Coronary artery (tissue), 2 donors: ENCODE measurements at regions not wholly inside any gene's neighbourhood (a gene's known extent, or its start where the extent isn't known, plus 50 kb on each side); places are given as distances from the start of the nearest gene placed in this dataset.

Experiments
- DNase-seq: peaks from one replicate; pipeline ENCODE4 v3.0.0-alpha.2; 2017; ENCODE audit warnings: low spot score
- H3K27ac ChIP-seq, 2 donors: fragments of 200-600 bp; sonication (generic); one replicate each; pipeline ENCODE4 v1.5.1; 2016 to 2019
- H3K4me3 ChIP-seq: fragments of 200-600 bp; sonication (generic); 2 replicates; pipeline ENCODE4 v1.5.1; 2016; ENCODE audit warnings: mild to moderate bottlenecking, moderate library complexity
- TF ChIP-seq, protein P1 (sequence below): fragments of 200-600 bp; sonication (generic); IDR thresholded peaks from one replicate; pipeline ENCODE4 v1.5.1; 2019; ENCODE audit warnings: antibody characterized with exemption

DNA sequence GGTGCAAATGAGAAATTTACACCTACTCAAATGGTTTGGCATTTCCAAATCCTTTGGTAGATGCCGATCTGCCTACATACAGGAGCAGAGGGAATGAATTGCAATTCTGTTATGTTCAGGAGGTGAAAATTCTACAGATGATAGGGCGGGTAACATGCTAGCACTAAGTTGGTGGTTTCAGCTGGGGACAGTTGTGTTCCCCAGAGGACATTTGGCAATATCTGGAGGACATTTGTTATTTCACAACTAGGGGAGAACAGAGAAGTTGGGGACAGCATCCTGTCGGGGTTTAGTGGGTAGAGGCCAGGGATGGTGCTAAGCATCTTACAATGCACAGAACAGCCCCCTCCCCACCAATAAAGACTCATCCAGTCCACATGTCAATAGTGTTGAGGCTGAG, 96.5 kb upstream of the PUDP start:
- DNase-seq, result no peak
- H3K27ac ChIP-seq, result no peak overlapping the region
- H3K4me3 ChIP-seq, result no peak overlapping the region
- TF ChIP-seq, protein P1, sequence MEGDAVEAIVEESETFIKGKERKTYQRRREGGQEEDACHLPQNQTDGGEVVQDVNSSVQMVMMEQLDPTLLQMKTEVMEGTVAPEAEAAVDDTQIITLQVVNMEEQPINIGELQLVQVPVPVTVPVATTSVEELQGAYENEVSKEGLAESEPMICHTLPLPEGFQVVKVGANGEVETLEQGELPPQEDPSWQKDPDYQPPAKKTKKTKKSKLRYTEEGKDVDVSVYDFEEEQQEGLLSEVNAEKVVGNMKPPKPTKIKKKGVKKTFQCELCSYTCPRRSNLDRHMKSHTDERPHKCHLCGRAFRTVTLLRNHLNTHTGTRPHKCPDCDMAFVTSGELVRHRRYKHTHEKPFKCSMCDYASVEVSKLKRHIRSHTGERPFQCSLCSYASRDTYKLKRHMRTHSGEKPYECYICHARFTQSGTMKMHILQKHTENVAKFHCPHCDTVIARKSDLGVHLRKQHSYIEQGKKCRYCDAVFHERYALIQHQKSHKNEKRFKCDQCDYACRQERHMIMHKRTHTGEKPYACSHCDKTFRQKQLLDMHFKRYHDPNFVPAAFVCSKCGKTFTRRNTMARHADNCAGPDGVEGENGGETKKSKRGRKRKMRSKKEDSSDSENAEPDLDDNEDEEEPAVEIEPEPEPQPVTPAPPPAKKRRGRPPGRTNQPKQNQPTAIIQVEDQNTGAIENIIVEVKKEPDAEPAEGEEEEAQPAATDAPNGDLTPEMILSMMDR, result no peak

DNA sequence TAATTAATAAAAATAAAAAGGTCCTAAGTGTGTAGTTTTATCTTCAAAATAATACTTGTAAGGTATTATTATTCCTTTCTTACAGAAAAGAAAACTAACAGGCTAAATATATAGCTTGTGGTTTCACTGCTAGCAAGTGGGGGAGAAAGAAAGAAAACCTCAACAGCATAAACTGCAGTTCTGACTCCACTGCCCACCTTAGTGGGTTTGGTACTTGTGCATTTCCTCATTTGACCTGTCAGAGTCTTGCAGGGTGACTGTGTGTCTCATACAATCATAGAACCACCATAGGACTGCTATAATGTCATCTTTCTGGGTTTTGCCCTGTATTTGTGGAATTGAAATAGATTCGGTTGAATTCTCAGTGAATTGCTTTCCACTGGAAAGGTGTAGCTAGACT, 94.7 kb upstream of the PUDP start:
- DNase-seq, result no peak
- Histone ChIP-seq H3K4me3 (no peak overlapping the region), H3K27ac (no peak overlapping the region)
- TF ChIP-seq, protein P1, result no peak

DNA sequence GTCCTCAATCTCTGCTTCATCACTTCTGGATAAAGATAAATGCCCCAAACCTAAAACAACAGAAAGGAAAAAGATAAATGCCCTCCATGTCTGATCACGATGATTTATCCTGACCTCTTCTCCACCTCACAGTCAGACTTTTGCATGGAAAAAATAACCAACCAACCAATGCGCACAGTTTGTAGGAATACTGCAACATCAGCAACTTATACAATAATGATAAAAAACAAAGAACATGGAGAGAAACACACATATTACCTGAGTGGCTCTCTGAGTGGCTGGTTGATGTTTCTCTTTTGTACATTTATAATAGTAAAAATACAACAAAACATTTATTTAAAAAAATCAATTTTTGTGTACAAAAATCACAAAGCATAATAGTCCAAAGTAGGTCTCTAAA, 93.0 kb upstream of the PUDP start:
- TF ChIP-seq, protein P1, result no peak
- Histone ChIP-seq H3K4me3 (no peak overlapping the region), H3K27ac (no peak overlapping the region)
- no peak for DNase-seq

DNA sequence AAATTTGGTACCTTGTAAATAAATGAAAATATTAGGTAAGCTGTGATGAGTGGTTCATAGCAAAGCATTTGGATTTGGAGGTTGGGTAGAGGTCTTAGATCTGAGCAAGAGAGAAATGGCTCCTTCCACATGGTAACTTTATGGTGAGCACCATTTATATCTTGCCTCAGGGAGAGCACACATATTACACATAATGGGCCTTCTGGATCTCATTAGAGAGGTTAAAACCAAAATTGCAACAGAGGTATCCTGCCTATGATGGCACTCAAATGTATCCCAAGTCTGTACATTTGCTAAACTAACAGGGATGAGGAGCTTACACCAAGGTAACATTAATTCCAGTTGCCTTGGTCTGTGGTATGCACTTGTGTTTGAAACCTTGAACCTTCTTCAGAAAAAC, 87.1 kb upstream of the PUDP start:
- DNase-seq, result no peak
- H3K27ac ChIP-seq, result no peak overlapping the region
- TF ChIP-seq, protein P1, result no peak

DNA sequence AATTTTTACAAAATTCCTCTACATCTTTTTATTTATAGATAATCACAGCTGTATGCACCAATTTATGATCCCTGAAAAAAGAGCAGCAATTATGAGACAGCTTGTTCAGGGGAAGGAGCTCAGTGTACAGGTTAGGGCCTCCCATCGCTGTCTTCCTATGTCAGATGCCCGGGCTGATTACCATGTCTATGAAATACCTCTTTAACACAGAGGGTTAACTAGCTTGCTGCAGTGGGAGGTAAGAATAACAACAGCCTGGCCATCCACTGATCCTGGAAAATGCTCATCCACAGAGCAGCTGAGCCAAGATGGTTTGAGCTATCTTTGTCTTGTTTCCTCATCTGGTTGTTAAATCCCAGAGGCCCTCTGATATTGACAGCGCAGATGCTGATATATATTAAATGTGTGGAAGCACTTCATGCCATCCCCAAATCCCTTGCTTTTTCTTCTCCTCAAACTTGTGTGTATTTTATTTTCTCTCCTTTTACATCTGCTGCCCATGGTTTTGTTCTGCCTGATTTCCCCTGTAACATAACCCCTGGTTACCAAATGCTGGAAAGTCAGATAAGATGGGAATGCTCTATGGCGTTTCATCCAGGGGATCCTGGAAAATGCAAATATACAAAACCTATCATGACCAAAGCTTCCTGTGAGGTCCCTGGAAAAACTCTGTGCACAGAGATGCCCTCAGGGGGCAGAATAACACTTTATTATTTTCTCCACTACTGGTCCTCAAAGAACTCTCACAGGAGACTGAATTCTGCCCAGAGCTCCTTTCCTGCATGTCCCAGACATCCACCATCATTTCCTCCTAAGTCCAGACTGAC, 85.8 kb upstream of the PUDP start:
- no peak overlapping the region for H3K4me3 ChIP-seq
- no peak overlapping the region for H3K27ac ChIP-seq
- DNase-seq, result no peak
- TF ChIP-seq, protein P1, result no peak

More for the DNA sequence above, 87.1 kb upstream of the PUDP start:
- H3K4me3 ChIP-seq, result no peak overlapping the region

DNA sequence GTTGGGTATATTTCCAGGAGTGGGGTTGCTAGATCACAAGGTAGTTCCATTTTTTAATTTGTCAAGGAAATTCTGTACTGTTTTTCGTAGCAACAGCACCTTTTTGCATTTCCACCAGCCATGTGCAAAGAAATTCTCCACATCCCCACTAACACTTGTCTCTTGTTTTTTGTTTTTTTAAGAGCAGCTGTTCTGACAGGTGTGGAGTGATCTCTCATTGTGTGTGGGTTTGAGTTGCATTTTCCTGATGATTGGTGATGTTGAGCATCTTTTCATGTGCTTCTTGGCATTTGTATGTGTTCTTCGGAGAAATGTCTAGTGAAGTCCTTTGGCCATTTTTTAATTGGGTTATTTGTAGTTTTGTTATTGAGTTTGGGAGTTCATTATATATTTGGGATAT, 80.3 kb upstream of the PUDP start:
- no peak for DNase-seq
- Histone ChIP-seq H3K27ac (no peak overlapping the region), H3K4me3 (no peak overlapping the region)
- TF ChIP-seq, protein P1, result no peak

DNA sequence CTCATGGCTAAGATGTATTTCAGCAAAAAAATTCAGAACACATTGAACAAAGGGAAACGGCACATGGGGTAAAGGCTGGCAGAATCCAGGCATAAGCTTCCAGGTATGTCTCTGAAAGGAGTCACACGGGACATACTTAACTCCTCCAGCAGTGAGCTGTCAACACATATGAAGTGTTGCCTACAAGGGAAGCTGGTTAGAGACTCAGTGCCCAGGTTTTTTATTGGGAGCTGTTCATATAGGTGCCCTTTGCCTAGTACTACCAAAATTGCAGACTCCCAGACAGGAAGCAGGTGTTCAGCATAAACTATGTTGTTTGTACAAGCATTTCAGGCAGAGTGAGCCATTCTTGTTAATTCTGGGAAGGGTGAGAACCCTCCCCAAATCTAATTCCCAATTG, 77.4 kb upstream of the PUDP start:
- no peak overlapping the region for H3K4me3 ChIP-seq
- TF ChIP-seq, protein P1, result no peak

More for the DNA sequence above, 77.4 kb upstream of the PUDP start:
- no peak for DNase-seq
- H3K27ac ChIP-seq, result no peak overlapping the region
